Inflammatory macrophage treated with lipopolysaccharide for 4 hours (primary cell): ENCODE measurements at regions not wholly inside any gene's neighbourhood (a gene's known extent, or its start where the extent isn't known, plus 50 kb on each side); places are given as distances from the start of the nearest gene placed in this dataset.

ENCODE experiments used
- DNase-seq: peaks from one replicate; pipeline ENCODE4 v3.0.0-alpha.2; 2020

DNA sequence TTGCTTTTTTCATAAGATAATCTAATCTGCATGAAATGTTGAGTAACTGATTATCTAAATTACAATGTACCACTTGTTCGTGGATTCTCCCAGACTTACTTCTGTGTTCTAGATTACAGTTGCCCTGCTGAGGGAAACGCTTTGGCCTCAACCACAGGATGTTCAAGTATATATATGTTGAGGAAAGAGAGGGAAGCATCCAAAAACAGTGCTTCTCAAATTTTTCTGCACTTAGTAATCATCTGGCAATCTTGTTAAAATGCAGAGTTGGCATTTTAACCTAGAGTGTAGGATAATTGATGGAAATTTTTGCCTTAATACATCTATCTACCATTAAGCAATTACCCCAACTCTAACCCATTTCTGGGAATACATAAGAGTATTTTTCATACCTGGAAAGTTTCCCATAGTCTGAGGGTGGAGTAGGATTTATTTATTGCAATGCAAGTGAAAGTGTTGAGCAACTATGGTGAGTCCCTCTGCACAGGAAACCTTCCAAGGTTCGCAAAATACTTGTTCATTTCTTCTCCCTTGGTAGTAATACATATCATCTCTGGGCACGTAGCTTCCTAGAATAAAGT lies 59.6 kb upstream of the C1GALT1 start:
- DNase-seq: peak; percentile 48

DNA sequence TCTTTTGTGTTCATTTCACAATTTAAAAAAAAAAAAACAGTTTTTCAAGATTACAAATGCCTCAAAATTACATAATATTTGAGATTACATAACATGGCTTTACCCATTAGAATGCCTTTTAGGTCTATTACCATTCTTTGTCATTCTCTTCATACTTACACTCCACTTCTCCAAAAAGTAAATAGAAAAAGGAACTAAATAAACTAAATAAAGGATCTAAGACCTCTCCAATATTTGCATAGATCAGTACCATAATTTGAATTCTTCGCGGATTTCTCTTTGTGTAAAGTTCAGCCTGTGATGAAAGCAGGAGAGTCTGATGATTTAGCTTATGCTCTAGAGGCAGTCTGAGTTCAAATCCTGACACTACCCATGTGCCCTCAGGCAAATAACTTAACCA lies 56.4 kb upstream of the C1GALT1 start:
- peak; percentile 87 for DNase-seq

- no peak for DNase-seq
Measured at GRCh38 chr7:7127773-7128172, 54.6 kb upstream of the C1GALT1 start.

- no peak for DNase-seq
Measured at GRCh38 chr7:7129381-7129780, 53.0 kb upstream of the C1GALT1 start.

GRCh38 chr7:7131273-7131672 lies 51.1 kb upstream of the C1GALT1 start:
- DNase-seq: no peak
